Suprapubic skin (tissue), 4 donors: ENCODE measurements at regions not wholly inside any gene's neighbourhood (a gene's known extent, or its start where the extent isn't known, plus 50 kb on each side); places are given as distances from the start of the nearest gene placed in this dataset.

Experiments
- DNase-seq, 2 donors: peaks; one replicate each; pipeline ENCODE4 v3.0.0-alpha.2; 2019; ENCODE audit warnings: low spot score in 2 of 2
- H3K27ac ChIP-seq: fragments of 200-600 bp; sonication (generic); one replicate; pipeline ENCODE4 v1.5.1; 2019
- H3K27me3 ChIP-seq: fragments of 200-600 bp; sonication (generic); one replicate; pipeline ENCODE4 v1.5.1; 2019
- H3K36me3 ChIP-seq: fragments of 200-600 bp; sonication (generic); one replicate; pipeline ENCODE4 v1.5.1; 2019
- H3K4me1 ChIP-seq: fragments of 200-600 bp; sonication (generic); one replicate; pipeline ENCODE4 v1.5.1; 2019
- H3K4me3 ChIP-seq: fragments of 200-600 bp; sonication (generic); one replicate; pipeline ENCODE4 v1.5.1; 2019; ENCODE audit warnings: mild to moderate bottlenecking
- H3K9me3 ChIP-seq: fragments of 200-600 bp; sonication (generic); one replicate; pipeline ENCODE4 v1.5.1; 2019
- CTCF ChIP-seq, 2 donors: fragments of 200-600 bp in 1 of 2; fragments of 450-650 bp in 1 of 2; sonication (generic) in 1 of 2; IDR thresholded peaks; one replicate each; pipeline ENCODE4 v1.5.1; 2016 to 2019; ENCODE audit warnings: antibody characterized with exemption in 2 of 2, mild to moderate bottlenecking in 1 of 2, moderate library complexity in 1 of 2
- EP300 ChIP-seq: sonication (generic); formaldehyde crosslinking; IDR thresholded peaks from one replicate; pipeline ENCODE4 v1.6.1; 2017; ENCODE audit warnings: antibody characterized with exemption
- POLR2A ChIP-seq, 2 donors: fragments of 450-650 bp; IDR thresholded peaks; one replicate each; pipeline ENCODE4 v1.6.1; 2017; ENCODE audit warnings: antibody characterized with exemption in 2 of 2, mild to moderate bottlenecking in 2 of 2, moderate library complexity in 2 of 2
- POLR2AphosphoS5 ChIP-seq, 3 donors: sonication (generic); formaldehyde crosslinking; IDR thresholded peaks; one replicate each; pipeline ENCODE4 v1.6.1; 2017; ENCODE audit warnings: antibody characterized with exemption in 3 of 3
- WGBS: methylation state at CpG from one replicate; pipeline ENCODE4 v1.1.5; 2018; 5-methylcytosine and 5-hydroxymethylcytosine counted together

- TF ChIP-seq EP300 (no peak), POLR2AphosphoS5 (IDR thresholded peaks at IDR 0.05) (no peak), POLR2A (IDR thresholded peaks at IDR 0.05) (no peak), CTCF (IDR thresholded peaks at IDR 0.05) (no peak)
- no peak for DNase-seq
- WGBS, result 81% methylated on average over 1 of the region's 1 CpG
Observed at GRCh38 chr3:105953831-105954230, 85.0 kb upstream of the CBLB start.

GRCh38 chr3:105956306-105956705 lies 87.5 kb upstream of the CBLB start:
- no peaks in the 10 kb centered on the region for H3K36me3 ChIP-seq
- H3K4me3 ChIP-seq, result no peak overlapping the region
- no peak overlapping the region for H3K27ac ChIP-seq
- no peak for TF ChIP-seq CTCF (IDR thresholded peaks at IDR 0.05)
- TF ChIP-seq POLR2AphosphoS5 (IDR thresholded peaks at IDR 0.05), result no peak
- no peak for TF ChIP-seq POLR2A (IDR thresholded peaks at IDR 0.05)
- TF ChIP-seq EP300, result no peak
- H3K4me1 ChIP-seq, result no peaks in the 10 kb centered on the region
- WGBS, result 53% methylated on average over 1 of the region's 1 CpG
- H3K27me3 ChIP-seq, result no peaks in the 10 kb centered on the region
- H3K9me3 ChIP-seq, result no peaks in the 10 kb centered on the region
- DNase-seq, result no peak

More at GRCh38 chr3:105953831-105954230, 85.0 kb upstream of the CBLB start:
- Histone ChIP-seq H3K4me3 (no peak overlapping the region), H3K9me3 (no peaks in the 10 kb centered on the region), H3K36me3 (no peaks in the 10 kb centered on the region), H3K27me3 (no peaks in the 10 kb centered on the region), H3K4me1 (no peaks in the 10 kb centered on the region), H3K27ac (no peak overlapping the region)

GRCh38 chr3:105957722-105958121 lies 88.9 kb upstream of the CBLB start:
- H3K4me1 ChIP-seq, result no peaks in the 10 kb centered on the region
- 84% methylated on average over 5 of the region's 5 CpGs for WGBS
- no peak for DNase-seq
- H3K4me3 ChIP-seq, result no peak overlapping the region
- H3K27ac ChIP-seq, result no peak overlapping the region
- TF ChIP-seq EP300 (no peak), CTCF (IDR thresholded peaks at IDR 0.05) (no peak), POLR2A (IDR thresholded peaks at IDR 0.05) (no peak), POLR2AphosphoS5 (IDR thresholded peaks at IDR 0.05) (no peak)
- H3K36me3 ChIP-seq, result no peaks in the 10 kb centered on the region
- no peaks in the 10 kb centered on the region for H3K27me3 ChIP-seq
- no peaks in the 10 kb centered on the region for H3K9me3 ChIP-seq

- Histone ChIP-seq H3K4me1 (no peaks in the 10 kb centered on the region), H3K4me3 (no peak overlapping the region), H3K9me3 (no peaks in the 10 kb centered on the region), H3K36me3 (no peaks in the 10 kb centered on the region), H3K27ac (no peak overlapping the region), H3K27me3 (no peaks in the 10 kb centered on the region)
- 89% methylated on average over 5 of the region's 5 CpGs for WGBS
- DNase-seq, result no peak
- TF ChIP-seq EP300, result no peak
- TF ChIP-seq POLR2AphosphoS5 (IDR thresholded peaks at IDR 0.05), result no peak
- TF ChIP-seq POLR2A (IDR thresholded peaks at IDR 0.05), result no peak
- no peak for TF ChIP-seq CTCF (IDR thresholded peaks at IDR 0.05)
Observed at GRCh38 chr3:105958237-105959000, 89.6 kb upstream of the CBLB start.

GRCh38 chr3:105959851-105960250 lies 91.0 kb upstream of the CBLB start:
- TF ChIP-seq POLR2A (IDR thresholded peaks at IDR 0.05), result no peak
- no peak for TF ChIP-seq EP300
- DNase-seq, result no peak
- Histone ChIP-seq H3K9me3 (no peaks in the 10 kb centered on the region), H3K36me3 (no peaks in the 10 kb centered on the region), H3K27ac (no peak overlapping the region), H3K4me1 (no peaks in the 10 kb centered on the region), H3K4me3 (no peak overlapping the region), H3K27me3 (no peaks in the 10 kb centered on the region)
- WGBS, result 67% methylated on average over 3 of the region's 3 CpGs
